ENCODE measurements at regions not wholly inside any gene's neighbourhood (a gene's known extent, or its start where the extent isn't known, plus 50 kb on each side); places are given as distances from the start of the nearest gene placed in this dataset.

GRCh38 chr6:156087487-156087886 is 631.8 kb upstream of the NOX3 start:
- TF ChIP-seq CTCF (IDR thresholded peaks at IDR 0.05) (no peak), EZH2 (IDR thresholded peaks at IDR 0.05) (no peak), EZH2phosphoT487 (IDR thresholded peaks at IDR 0.05) (no peak)

Measured in neural progenitor cell (in vitro differentiated cells).